KMS-11 (cell line): ENCODE measurements at regions not wholly inside any gene's neighbourhood (a gene's known extent, or its start where the extent isn't known, plus 50 kb on each side); places are given as distances from the start of the nearest gene placed in this dataset.

Source experiments
- H2AFZ ChIP-seq: fragments of 200-600 bp; sonication (generic); 2 replicates; pipeline ENCODE4 v1.6.1; 2016; ENCODE audit warnings: antibody characterized with exemption, mixed run types, low read depth
- H3K27ac ChIP-seq: fragments of 200-600 bp; sonication (generic); 2 replicates; pipeline ENCODE4 v1.6.1; 2016; ENCODE audit warnings: mild to moderate bottlenecking, mixed run types
- H3K27me3 ChIP-seq: fragments of 200-600 bp; sonication (generic); 2 replicates; pipeline ENCODE4 v1.6.1; 2017; ENCODE audit warnings: mild to moderate bottlenecking, low read depth, mixed run types, moderate library complexity; ENCODE audit not compliant: insufficient read depth
- H3K36me3 ChIP-seq: fragments of 200-600 bp; sonication (generic); 2 replicates; pipeline ENCODE4 v1.6.1; 2017; ENCODE audit warnings: mild to moderate bottlenecking, mixed run types; ENCODE audit not compliant: insufficient read depth
- H3K4me1 ChIP-seq: fragments of 200-600 bp; sonication (generic); 2 replicates; pipeline ENCODE4 v1.6.1; 2016; ENCODE audit warnings: mild to moderate bottlenecking, low read depth, mixed run types; ENCODE audit not compliant: poor library complexity, severe bottlenecking
- H3K4me2 ChIP-seq: fragments of 200-600 bp; sonication (generic); 2 replicates; pipeline ENCODE4 v1.7.0; 2016; ENCODE audit warnings: mild to moderate bottlenecking, mixed run types
- H3K4me3 ChIP-seq: fragments of 200-600 bp; sonication (generic); IDR thresholded peaks from 2 replicates; pipeline ENCODE4 v1.6.1; 2017; ENCODE audit warnings: low read depth, low read length, mixed read lengths; ENCODE audit not compliant: insufficient read depth
- H3K79me2 ChIP-seq: fragments of 200-600 bp; sonication (generic); 2 replicates; pipeline ENCODE4 v1.6.1; 2016; ENCODE audit warnings: low read depth, mixed run types; ENCODE audit not compliant: insufficient read depth
- H3K9ac ChIP-seq: fragments of 200-600 bp; sonication (generic); 2 replicates; pipeline ENCODE4 v1.6.1; 2016; ENCODE audit warnings: mild to moderate bottlenecking, mixed run types
- H4K20me1 ChIP-seq: fragments of 200-600 bp; sonication (generic); 2 replicates; pipeline ENCODE4 v1.6.1; 2016; ENCODE audit warnings: mild to moderate bottlenecking, mixed run types; ENCODE audit not compliant: insufficient read depth
- TF ChIP-seq, protein P1 (sequence below): fragments of 200-600 bp; sonication (generic); conservative IDR thresholded peaks from 2 replicates; pipeline ENCODE4 v1.6.1; 2017; ENCODE audit warnings: low read depth, mild to moderate bottlenecking, antibody characterized with exemption, low read length, moderate library complexity, mixed read lengths

GRCh38 chr3:63124090-63124489 is 154.0 kb upstream of the SYNPR start:
- no peak overlapping the region for H2AFZ ChIP-seq
- no peak overlapping the region for H3K9ac ChIP-seq
- no peaks in the 10 kb centered on the region for H3K79me2 ChIP-seq
- H3K27me3 ChIP-seq = no peaks in the 10 kb centered on the region
- no peak overlapping the region for H3K4me3 ChIP-seq
- no peaks in the 10 kb centered on the region for H4K20me1 ChIP-seq
- no peaks in the 10 kb centered on the region for H3K36me3 ChIP-seq
- TF ChIP-seq, protein P1, sequence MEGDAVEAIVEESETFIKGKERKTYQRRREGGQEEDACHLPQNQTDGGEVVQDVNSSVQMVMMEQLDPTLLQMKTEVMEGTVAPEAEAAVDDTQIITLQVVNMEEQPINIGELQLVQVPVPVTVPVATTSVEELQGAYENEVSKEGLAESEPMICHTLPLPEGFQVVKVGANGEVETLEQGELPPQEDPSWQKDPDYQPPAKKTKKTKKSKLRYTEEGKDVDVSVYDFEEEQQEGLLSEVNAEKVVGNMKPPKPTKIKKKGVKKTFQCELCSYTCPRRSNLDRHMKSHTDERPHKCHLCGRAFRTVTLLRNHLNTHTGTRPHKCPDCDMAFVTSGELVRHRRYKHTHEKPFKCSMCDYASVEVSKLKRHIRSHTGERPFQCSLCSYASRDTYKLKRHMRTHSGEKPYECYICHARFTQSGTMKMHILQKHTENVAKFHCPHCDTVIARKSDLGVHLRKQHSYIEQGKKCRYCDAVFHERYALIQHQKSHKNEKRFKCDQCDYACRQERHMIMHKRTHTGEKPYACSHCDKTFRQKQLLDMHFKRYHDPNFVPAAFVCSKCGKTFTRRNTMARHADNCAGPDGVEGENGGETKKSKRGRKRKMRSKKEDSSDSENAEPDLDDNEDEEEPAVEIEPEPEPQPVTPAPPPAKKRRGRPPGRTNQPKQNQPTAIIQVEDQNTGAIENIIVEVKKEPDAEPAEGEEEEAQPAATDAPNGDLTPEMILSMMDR = no peak
- no peak overlapping the region for H3K27ac ChIP-seq
- no peak overlapping the region for H3K4me2 ChIP-seq
- H3K4me1 ChIP-seq = no peaks in the 10 kb centered on the region

DNA sequence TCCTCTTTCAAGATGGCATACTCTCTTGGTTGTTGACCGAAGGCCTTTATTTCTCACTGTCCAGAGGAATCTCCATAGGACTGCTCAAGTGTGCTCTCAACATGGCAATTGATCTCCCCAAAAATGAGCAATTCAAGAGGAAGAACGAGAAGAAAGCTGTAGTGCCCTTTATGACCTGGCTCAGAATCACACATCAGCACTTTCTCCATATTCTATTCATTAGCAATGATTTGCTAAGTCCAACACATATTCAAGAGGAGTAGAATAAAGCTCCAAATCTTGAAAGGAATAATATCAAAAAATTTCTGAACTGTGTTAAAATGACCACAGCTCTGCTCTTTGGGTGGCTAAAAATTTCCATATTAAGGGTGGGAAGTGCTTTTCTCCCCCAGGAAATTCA is 151.6 kb upstream of the SYNPR start:
- TF ChIP-seq, protein P1 = no peak
- Histone ChIP-seq H3K9ac (no peak overlapping the region), H3K4me2 (no peak overlapping the region)

GRCh38 chr3:63128380-63128779 is 149.7 kb upstream of the SYNPR start:
- Histone ChIP-seq H3K36me3 (no peaks in the 10 kb centered on the region), H4K20me1 (no peaks in the 10 kb centered on the region), H3K27me3 (no peaks in the 10 kb centered on the region), H2AFZ (no peak overlapping the region), H3K27ac (no peak overlapping the region), H3K9ac (no peak overlapping the region), H3K4me2 (no peak overlapping the region), H3K4me1 (no peaks in the 10 kb centered on the region), H3K79me2 (no peaks in the 10 kb centered on the region), H3K4me3 (no peak overlapping the region)
- TF ChIP-seq, protein P1 = no peak

More for the DNA sequence above, 151.6 kb upstream of the SYNPR start:
- no peak overlapping the region for H2AFZ ChIP-seq
- H3K27me3 ChIP-seq = no peaks in the 10 kb centered on the region
- H3K27ac ChIP-seq = no peak overlapping the region
- no peaks in the 10 kb centered on the region for H4K20me1 ChIP-seq
- no peak overlapping the region for H3K4me3 ChIP-seq
- H3K4me1 ChIP-seq = no peaks in the 10 kb centered on the region
- no peaks in the 10 kb centered on the region for H3K79me2 ChIP-seq
- no peaks in the 10 kb centered on the region for H3K36me3 ChIP-seq

DNA sequence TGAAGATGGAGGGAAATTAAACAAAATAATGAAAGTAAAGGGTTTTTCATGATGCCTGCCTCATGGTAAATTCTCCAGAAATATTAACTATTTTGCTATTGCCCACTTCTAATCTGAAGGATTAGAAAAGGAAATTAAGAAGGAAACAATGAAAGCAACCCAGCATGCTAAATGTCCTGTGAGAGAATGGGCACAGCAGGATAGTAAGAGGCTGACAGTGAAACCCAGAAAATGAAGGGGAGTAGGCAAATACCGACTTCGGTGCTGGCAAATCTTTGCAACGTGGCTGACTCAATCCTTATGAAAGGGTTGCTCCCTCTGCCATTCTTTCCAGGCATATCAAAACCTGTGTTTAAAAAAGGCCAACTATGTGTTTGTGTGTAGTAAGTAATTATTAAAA is 147.5 kb upstream of the SYNPR start:
- Histone ChIP-seq H3K36me3 (no peaks in the 10 kb centered on the region), H3K27me3 (no peaks in the 10 kb centered on the region), H3K27ac (no peak overlapping the region), H3K4me2 (no peak overlapping the region), H3K79me2 (no peaks in the 10 kb centered on the region), H3K9ac (no peak overlapping the region), H2AFZ (no peak overlapping the region), H3K4me1 (no peaks in the 10 kb centered on the region), H3K4me3 (no peak overlapping the region), H4K20me1 (no peaks in the 10 kb centered on the region)
- TF ChIP-seq, protein P1 = no peak
